GM13977 (cell line): ENCODE measurements at regions not wholly inside any gene's neighbourhood (a gene's known extent, or its start where the extent isn't known, plus 50 kb on each side); places are given as distances from the start of the nearest gene placed in this dataset.

Source experiments
- DNase-seq: peaks from one replicate; pipeline ENCODE4 v3.0.0; 2012; ENCODE audit warnings: low spot score
- in situ Hi-C: fragments of 300-500 bp; cut with MboI; formaldehyde crosslinking; loops from one replicate; pipeline ENCODE4 v1.12.0; 2022; ENCODE audit warnings: low sequenced_read_pairs, low pct_unique_long_range_greater_than_20kb, mixed read lengths, inconsistent platforms; ENCODE audit not compliant: unreplicated experiment
- TF ChIP-seq, protein P1 (sequence below): IDR thresholded peaks from 2 replicates; pipeline ENCODE4 v1.5.1; 2012; ENCODE audit warnings: mild to moderate bottlenecking, control low read depth; ENCODE audit not compliant: insufficient read depth; ENCODE audit errors: extremely low read depth, missing control alignments

DNA sequence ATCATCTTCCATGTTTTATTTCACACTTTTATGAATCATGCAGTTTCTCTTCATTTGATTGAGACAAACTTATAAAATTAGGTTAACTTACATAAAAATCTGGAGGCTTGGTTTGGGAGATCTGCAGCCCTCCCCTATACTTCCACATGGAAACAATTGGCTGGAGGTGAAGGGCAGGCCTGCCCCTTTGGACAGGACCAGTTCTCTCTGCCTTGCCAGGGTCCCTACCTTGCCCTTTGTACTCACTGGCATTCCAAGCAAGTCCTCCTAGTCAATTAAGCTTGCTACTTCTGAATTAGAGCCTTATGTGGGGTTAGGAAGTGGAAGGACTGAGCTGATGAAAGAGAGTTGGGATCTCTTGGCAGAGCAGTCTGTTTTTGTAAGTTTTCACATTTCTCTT is 257.3 kb downstream of the GAS1 start:
- in situ Hi-C loops, result no loop called here
- TF ChIP-seq, protein P1, sequence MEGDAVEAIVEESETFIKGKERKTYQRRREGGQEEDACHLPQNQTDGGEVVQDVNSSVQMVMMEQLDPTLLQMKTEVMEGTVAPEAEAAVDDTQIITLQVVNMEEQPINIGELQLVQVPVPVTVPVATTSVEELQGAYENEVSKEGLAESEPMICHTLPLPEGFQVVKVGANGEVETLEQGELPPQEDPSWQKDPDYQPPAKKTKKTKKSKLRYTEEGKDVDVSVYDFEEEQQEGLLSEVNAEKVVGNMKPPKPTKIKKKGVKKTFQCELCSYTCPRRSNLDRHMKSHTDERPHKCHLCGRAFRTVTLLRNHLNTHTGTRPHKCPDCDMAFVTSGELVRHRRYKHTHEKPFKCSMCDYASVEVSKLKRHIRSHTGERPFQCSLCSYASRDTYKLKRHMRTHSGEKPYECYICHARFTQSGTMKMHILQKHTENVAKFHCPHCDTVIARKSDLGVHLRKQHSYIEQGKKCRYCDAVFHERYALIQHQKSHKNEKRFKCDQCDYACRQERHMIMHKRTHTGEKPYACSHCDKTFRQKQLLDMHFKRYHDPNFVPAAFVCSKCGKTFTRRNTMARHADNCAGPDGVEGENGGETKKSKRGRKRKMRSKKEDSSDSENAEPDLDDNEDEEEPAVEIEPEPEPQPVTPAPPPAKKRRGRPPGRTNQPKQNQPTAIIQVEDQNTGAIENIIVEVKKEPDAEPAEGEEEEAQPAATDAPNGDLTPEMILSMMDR, result no peak

GRCh38 chr9:86687788-86688187 is 259.5 kb downstream of the GAS1 start:
- TF ChIP-seq, protein P1, result no peak
- no peak for DNase-seq
- in situ Hi-C loops, result no loop called here

More for the DNA sequence above, 257.3 kb downstream of the GAS1 start:
- DNase-seq, result no peak

DNA sequence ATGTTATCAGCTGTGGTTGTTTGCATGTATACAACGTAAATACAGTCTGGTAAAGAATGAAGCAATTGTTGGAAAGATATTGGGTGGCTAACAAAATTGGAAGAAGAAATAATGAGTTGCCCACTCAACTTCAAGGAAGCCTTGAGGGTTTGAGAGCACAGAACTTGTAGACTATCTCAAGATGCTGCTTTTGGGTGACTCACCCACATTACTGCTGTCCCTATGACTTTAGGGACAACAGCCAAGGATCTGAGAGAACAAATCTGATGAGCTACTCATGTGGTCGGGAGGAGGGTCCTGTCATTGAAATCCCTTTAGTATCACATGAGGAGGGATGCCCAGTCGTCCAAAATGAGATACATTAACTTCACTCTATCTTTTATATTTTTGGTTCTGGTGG is 261.8 kb downstream of the GAS1 start:
- in situ Hi-C loops, result no loop called here
- TF ChIP-seq, protein P1, result no peak
- no peak for DNase-seq

DNA sequence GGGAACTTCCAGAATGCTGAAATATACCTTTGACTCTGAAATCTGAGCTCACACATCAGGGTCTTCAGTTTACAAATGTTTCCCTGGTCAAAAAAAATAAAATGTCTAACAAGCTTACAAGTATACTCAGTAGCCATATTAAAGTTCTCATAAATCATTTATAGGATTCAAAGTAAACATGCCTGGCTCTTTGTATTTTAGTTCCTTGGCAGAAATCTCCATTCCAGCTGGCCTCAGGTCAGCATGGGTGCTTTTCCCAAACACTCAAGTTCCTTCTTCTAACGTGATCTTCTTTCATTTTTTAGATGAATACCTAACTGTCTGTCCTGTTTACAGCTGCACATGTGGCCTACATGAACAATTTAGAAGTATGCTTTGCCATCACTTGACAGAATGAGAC is 263.2 kb downstream of the GAS1 start:
- in situ Hi-C loops, result no loop called here
- no peak for DNase-seq

GRCh38 chr9:86682240-86682639 is 265.1 kb downstream of the GAS1 start:
- DNase-seq, result no peak
- in situ Hi-C loops, result no loop called here
- TF ChIP-seq, protein P1, result no peak

More for the DNA sequence above, 263.2 kb downstream of the GAS1 start:
- TF ChIP-seq, protein P1, result no peak

- in situ Hi-C loops, result no loop called here
- TF ChIP-seq, protein P1, result no peak
Measured at GRCh38 chr9:86679909-86680308, 267.4 kb downstream of the GAS1 start.

GRCh38 chr9:86676396-86676795 is 270.9 kb downstream of the GAS1 start:
- TF ChIP-seq, protein P1, result no peak
- no peak for DNase-seq
- in situ Hi-C loops, result no loop called here

More at GRCh38 chr9:86679909-86680308, 267.4 kb downstream of the GAS1 start:
- no peak for DNase-seq
